ENCODE measurements at regions not wholly inside any gene's neighbourhood (a gene's known extent, or its start where the extent isn't known, plus 50 kb on each side); places are given as distances from the start of the nearest gene placed in this dataset.
"Not testable (repeated sequence)": the region's sequence is repeated elsewhere in the genome, so short reads cannot be mapped to it uniquely, and the experiment has no call there.

DNA sequence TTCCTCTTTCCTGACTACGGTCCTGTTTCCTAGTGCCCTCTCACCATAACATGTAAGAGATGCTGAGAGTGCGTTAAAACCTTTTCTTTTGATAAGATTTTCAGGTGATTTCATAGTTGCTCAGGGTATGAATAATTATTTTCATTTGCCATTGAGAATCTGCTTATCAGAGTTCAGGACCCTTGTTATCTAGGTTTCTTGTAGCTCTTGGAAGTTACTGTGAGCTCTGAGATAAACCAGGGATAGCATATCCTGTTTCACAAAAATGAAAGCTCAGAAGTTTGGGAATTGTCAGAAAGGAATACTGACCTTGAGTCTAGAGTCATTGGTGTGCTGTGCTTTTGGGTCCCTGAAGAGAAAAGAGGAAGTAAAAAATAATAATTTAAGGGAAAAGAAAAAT, 76.8 kb upstream of the PRKG1 start:
- no peak for DNase-seq

- no peak for DNase-seq
Measured at GRCh38 chr10:50999163-50999562, 75.1 kb upstream of the PRKG1 start.

DNA sequence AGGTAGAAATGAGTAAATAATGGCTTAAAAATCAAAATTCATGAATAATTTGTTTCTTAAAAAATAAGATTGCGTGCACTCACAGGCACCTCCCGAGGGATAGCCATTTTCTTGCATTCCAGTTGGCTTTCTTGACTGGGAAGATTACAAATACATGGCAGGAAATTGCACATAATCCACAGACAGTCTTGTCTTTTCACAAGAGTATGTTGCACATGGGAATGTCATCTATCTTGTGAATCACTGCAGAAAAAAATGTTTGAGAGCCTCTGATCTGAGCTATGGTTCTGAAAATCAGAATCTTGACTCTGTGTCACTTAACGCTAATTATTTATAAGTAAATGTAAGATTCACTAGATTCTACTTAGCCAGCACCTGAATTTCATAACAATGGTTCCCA, 74.1 kb upstream of the PRKG1 start:
- DNase-seq: no peak

- no peak for DNase-seq
Measured at GRCh38 chr10:51000976-51001375, 73.3 kb upstream of the PRKG1 start.

GRCh38 chr10:51001587-51001986, 72.7 kb upstream of the PRKG1 start:
- no peak for DNase-seq

DNA sequence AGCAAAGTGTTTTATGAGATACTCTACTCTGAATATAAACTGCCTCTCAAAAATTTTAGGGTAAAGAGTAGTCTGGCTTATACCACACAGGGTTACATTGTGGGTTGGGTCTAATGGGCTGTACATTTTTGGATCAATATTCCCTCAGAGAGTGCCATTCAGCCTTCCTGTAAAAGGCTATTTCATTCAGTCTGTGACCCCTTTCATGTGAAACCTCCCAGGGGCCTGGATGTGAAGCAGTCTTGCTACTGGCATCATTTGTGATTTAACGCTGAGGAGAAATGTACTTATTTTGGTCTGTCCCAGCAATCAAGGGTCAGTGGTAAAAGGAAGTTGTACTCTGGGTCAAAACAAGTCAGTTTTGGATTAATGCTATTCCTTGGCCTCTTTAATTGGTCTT, 71.8 kb upstream of the PRKG1 start:
- DNase-seq: no peak

- DNase-seq: no peak
Measured at GRCh38 chr10:51004776-51005175, 69.5 kb upstream of the PRKG1 start.

- no peak for DNase-seq
Measured at GRCh38 chr10:51005551-51005950, 68.7 kb upstream of the PRKG1 start.

- no peak for DNase-seq
Measured at GRCh38 chr10:51006686-51007085, 67.6 kb upstream of the PRKG1 start.

DNA sequence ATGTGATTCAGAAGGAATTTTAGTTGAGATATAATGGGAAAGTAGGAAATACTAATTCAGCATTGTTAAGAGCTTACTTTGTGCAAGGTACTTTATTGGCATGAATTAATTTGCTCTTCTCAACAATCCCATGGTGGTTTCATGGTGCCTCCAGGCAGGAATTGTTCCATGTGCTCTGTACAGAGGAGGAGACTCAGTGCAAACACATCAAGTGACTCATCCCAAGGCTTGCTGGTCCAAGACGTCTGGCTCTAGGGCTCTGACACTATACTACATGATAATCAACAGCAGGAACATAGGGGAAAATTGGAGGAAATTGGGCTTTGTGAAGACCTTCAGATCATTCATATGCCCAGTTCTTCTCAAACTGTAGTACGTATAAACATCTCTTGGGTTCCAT, 66.5 kb upstream of the PRKG1 start:
- no peak for DNase-seq

GRCh38 chr10:51008346-51008745, 65.9 kb upstream of the PRKG1 start:
- DNase-seq: no peak

DNA sequence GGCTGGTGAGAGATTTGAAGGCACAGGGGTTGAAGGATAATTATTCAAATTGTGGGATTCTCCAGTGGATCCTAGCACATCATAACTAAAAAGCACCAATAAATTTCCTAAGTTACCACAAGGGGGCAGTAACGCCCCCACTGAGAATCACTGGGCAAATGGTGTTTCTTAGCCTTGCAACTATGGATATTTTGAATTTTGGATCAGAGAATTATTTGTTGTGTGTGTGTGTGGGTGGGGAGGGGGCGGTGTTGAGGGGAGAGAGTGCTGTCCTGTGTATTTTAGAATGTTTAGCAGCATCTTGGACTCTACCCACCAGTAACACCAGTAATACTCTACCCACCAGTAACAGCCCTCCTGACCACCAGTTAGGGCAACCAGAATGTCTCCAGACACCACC, 63.3 kb upstream of the PRKG1 start:
- peak in 2 of 56 donors; percentile 12 to 29 for DNase-seq

DNA sequence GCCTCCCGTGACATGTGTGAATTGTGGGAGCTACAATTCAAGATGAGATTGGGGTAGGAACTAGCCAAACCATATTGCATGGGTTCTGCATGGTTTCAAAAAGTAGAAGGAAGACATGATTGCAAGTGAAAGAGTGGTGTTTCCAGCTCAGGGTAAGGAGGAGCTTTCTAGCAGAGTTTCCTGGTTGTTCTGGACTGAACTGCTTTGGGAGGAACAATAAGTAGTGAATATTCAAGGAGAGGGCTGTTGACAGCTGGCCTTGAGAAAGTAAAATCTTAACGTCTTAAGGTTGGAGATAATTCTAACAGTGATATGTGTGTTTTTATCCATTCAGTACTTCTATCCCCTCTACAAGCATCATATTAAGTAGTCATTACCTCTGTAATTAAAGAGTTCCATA, 62.2 kb upstream of the PRKG1 start:
- no peak for DNase-seq

- no peak for DNase-seq
Measured at GRCh38 chr10:51014680-51015389, 59.5 kb upstream of the PRKG1 start.

GRCh38 chr10:51015390-51015754, 58.9 kb upstream of the PRKG1 start:
- DNase-seq: not testable (repeated sequence)

- DNase-seq: no peak
Measured at GRCh38 chr10:51020200-51020599, 54.1 kb upstream of the PRKG1 start.

- no peak for DNase-seq
Measured at GRCh38 chr10:51022933-51023585, 51.2 kb upstream of the PRKG1 start.

DNA sequence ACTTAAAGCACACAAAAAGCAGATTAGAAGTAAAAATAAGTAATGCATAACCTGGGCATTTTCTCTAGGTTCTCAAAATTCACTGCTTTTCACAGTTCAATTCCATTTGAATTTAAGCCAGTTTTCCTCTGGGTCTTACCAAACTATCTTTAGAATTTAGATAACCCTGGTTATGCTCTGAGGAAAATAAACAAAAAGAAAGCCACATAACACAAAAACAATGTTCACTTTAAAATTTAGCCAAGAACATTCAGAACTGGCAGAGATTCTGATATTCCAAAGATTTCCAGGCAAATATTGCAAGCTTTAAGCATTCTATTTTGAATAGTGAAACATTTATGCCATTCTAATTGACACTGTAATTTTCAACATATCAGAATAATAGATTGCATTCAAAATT, 50.7 kb upstream of the PRKG1 start:
- DNase-seq: no peak
